PC-9 (cell line): ENCODE measurements at regions not wholly inside any gene's neighbourhood (a gene's known extent, or its start where the extent isn't known, plus 50 kb on each side); places are given as distances from the start of the nearest gene placed in this dataset.

Experiments used
- EZH2 ChIP-seq: fragments of 200-600 bp; sonication (generic); IDR thresholded peaks from 2 replicates; pipeline ENCODE4 v1.8.0; 2017; ENCODE audit warnings: antibody characterized with exemption, low read depth
- TF ChIP-seq, protein P1 (sequence below): fragments of 200-600 bp; sonication (generic); conservative IDR thresholded peaks from 2 replicates; pipeline ENCODE4 v1.6.1; 2017; ENCODE audit warnings: mixed run types, antibody characterized with exemption, mild to moderate bottlenecking, moderate library complexity

DNA sequence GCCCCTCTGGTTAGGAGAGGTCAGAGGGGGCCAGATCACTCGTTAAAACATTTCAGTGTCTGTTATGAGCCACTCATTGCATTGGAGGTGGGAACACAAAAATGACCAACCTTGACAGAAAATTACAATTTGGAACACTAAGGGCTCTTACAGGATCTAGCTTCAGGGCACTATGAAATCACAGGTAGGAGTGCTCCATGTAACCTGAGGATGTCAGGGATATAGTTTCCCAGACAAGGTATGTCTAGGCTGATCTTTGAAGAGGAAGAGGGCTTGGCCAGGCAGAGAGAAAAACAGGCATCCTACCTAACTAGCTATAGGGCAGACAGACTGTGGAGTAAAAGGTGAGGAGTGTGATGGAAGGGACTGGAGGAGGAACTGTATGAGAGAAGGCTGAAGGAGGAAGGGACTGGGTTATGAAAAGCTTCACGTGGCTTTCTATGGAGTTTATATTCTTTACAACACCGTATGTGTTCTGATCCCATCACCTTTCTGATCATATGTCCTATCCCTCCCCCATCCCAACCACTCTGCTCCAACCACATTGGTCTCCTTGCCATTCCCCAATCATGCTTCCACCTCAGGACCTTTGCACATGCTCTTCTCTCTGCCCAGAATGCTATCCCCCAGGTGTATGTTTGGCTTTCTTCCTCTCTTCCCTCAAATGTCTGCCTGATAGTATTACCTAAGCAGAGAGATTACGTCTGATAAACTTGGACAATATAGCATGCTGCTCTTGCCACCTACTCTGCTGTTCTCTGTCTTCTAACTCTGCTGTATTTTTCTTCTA lies 88.2 kb downstream of the CCR1 start:
- TF ChIP-seq, protein P1, sequence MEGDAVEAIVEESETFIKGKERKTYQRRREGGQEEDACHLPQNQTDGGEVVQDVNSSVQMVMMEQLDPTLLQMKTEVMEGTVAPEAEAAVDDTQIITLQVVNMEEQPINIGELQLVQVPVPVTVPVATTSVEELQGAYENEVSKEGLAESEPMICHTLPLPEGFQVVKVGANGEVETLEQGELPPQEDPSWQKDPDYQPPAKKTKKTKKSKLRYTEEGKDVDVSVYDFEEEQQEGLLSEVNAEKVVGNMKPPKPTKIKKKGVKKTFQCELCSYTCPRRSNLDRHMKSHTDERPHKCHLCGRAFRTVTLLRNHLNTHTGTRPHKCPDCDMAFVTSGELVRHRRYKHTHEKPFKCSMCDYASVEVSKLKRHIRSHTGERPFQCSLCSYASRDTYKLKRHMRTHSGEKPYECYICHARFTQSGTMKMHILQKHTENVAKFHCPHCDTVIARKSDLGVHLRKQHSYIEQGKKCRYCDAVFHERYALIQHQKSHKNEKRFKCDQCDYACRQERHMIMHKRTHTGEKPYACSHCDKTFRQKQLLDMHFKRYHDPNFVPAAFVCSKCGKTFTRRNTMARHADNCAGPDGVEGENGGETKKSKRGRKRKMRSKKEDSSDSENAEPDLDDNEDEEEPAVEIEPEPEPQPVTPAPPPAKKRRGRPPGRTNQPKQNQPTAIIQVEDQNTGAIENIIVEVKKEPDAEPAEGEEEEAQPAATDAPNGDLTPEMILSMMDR, result no peak
- TF ChIP-seq EZH2, result no peak
